CD4-positive, alpha-beta T cell (primary cell): ENCODE measurements at regions not wholly inside any gene's neighbourhood (a gene's known extent, or its start where the extent isn't known, plus 50 kb on each side); places are given as distances from the start of the nearest gene placed in this dataset.

Experiments
- ATAC-seq: fragments of 200-7000 bp; cut with Tn5 transposase; one replicate; pipeline ENCODE4 v1.10.0; 2022; ENCODE audit warnings: mild to moderate bottlenecking; ENCODE audit not compliant: poor library complexity
- CTCF ChIA-PET: fragments of 350-600 bp; sonication (Branson Sonifier 250); formaldehyde crosslinking; loops from one replicate; lab custom pipeline; 2021; ENCODE audit warnings: antibody characterized with exemption, inconsistent platforms; lab: Charles Lee
- POLR2A ChIA-PET: fragments of 350-600 bp; sonication (Branson Sonifier 250); formaldehyde crosslinking; loops from one replicate; lab custom pipeline; 2021; ENCODE audit warnings: antibody characterized with exemption, inconsistent platforms; lab: Charles Lee
- DNase-seq, 14 experiments: peaks; one replicate each; pipeline ENCODE4 v3.0.0-alpha.2; 2013 to 2020; ENCODE audit warnings: mixed read lengths in 2 of 14
- H3K27ac ChIP-seq, 2 donors: one replicate each; pipeline versions ENCODE4 v1.5.1 to v1.7.0; 2013; ENCODE audit warnings: low read length in 2 of 2, low read depth in 1 of 2, mild to moderate bottlenecking in 1 of 2
- H3K27me3 ChIP-seq, 2 experiments: 1 replicate in 1 of 2; 2 replicates in 1 of 2; pipeline versions ENCODE4 v1.6.1 to v1.7.0; 2013; ENCODE audit warnings: low read length in 2 of 2, control low read depth in 1 of 2, mild to moderate bottlenecking in 1 of 2, moderate library complexity in 1 of 2; ENCODE audit not compliant: insufficient read depth in 2 of 2, control insufficient read depth in 1 of 2
- H3K36me3 ChIP-seq: one replicate; pipeline ENCODE4 v1.6.1; 2013; ENCODE audit warnings: low read length, control low read depth; ENCODE audit not compliant: insufficient read depth
- H3K4me1 ChIP-seq: one replicate; pipeline ENCODE4 v1.6.1; 2013; ENCODE audit warnings: low read length, control low read depth; ENCODE audit not compliant: insufficient read depth
- H3K4me3 ChIP-seq: one replicate; pipeline ENCODE4 v1.5.1; 2013; ENCODE audit warnings: mild to moderate bottlenecking, low read length, moderate library complexity
- H3K9me3 ChIP-seq, 2 experiments: 1 replicate in 1 of 2; 2 replicates in 1 of 2; pipeline versions ENCODE4 v1.6.1 to v1.7.0; 2013; ENCODE audit warnings: low read length in 2 of 2, mild to moderate bottlenecking in 2 of 2, control low read depth in 1 of 2, moderate library complexity in 1 of 2; ENCODE audit not compliant: control insufficient read depth in 1 of 2, insufficient read depth in 1 of 2
- H3K27ac Mint-ChIP-seq: one replicate; pipeline ENCODE4 v1.8.0; 2020; ENCODE audit warnings: mixed read lengths
- H3K27me3 Mint-ChIP-seq: one replicate; pipeline ENCODE4 v1.8.0; 2021; ENCODE audit warnings: mixed read lengths
- H3K36me3 Mint-ChIP-seq: one replicate; pipeline ENCODE4 v1.8.0; 2021; ENCODE audit warnings: low read depth, mixed read lengths
- H3K4me1 Mint-ChIP-seq: one replicate; pipeline ENCODE4 v1.8.0; 2021; ENCODE audit warnings: low read depth, mixed read lengths
- H3K4me3 Mint-ChIP-seq: one replicate; pipeline ENCODE4 v1.8.0; 2020; ENCODE audit warnings: mild to moderate bottlenecking, mixed read lengths
- H3K9me3 Mint-ChIP-seq: one replicate; pipeline ENCODE4 v1.8.0; 2020; ENCODE audit warnings: mixed read lengths
- CTCF ChIP-seq: fragments of 200-600 bp; IDR thresholded peaks from one replicate; pipeline ENCODE4 v1.8.0; 2022; ENCODE audit warnings: antibody characterized with exemption, mild to moderate bottlenecking
- intact Hi-C, 2 experiments: fragments of 100-400 bp; cut with DNase I in 1 of 2; cut with micrococcal nuclease in 1 of 2; formaldehyde crosslinking; loops; one replicate each; pipeline versions ENCODE4 v1.15.1 to v1.9.0; 2023 to 2025; cut with DNase I, micrococcal nuclease

GRCh38 chr1:94329276-94329675, 88.9 kb upstream of the ABCD3 start:
- no peaks in the 10 kb centered on the region for H3K9me3 Mint-ChIP-seq
- no peak overlapping the region for H3K27ac Mint-ChIP-seq
- Histone ChIP-seq H3K36me3 (no peaks in the 10 kb centered on the region), H3K4me1 (no peaks in the 10 kb centered on the region), H3K27me3 (peaks cover 17 to 31% of the 10 kb centered on the region in 2 experiments), H3K4me3 (no peak overlapping the region), H3K9me3 (no peaks in the 10 kb centered on the region), H3K27ac (no peak overlapping the region)
- H3K4me1 Mint-ChIP-seq: no peaks in the 10 kb centered on the region
- no peak for ATAC-seq
- H3K36me3 Mint-ChIP-seq: no peaks in the 10 kb centered on the region
- no peak overlapping the region for H3K4me3 Mint-ChIP-seq
- H3K27me3 Mint-ChIP-seq: peaks cover 46% of the 10 kb centered on the region
- TF ChIP-seq CTCF: no peak
- CTCF ChIA-PET: no interaction called here
- intact Hi-C loops: no loop called here
- DNase-seq: no peak
- POLR2A ChIA-PET: no interaction called here

- POLR2A ChIA-PET: no interaction called here
- H3K27me3 Mint-ChIP-seq: peaks cover 51% of the 10 kb centered on the region
- Histone ChIP-seq H3K36me3 (no peaks in the 10 kb centered on the region), H3K27me3 (peaks cover 10 to 31% of the 10 kb centered on the region in 2 experiments), H3K4me3 (no peak overlapping the region), H3K27ac (no peak overlapping the region), H3K4me1 (no peaks in the 10 kb centered on the region), H3K9me3 (no peaks in the 10 kb centered on the region)
- no peaks in the 10 kb centered on the region for H3K4me1 Mint-ChIP-seq
- H3K4me3 Mint-ChIP-seq: no peak overlapping the region
- no peaks in the 10 kb centered on the region for H3K36me3 Mint-ChIP-seq
- no peaks in the 10 kb centered on the region for H3K9me3 Mint-ChIP-seq
- CTCF ChIA-PET: no interaction called here
- ATAC-seq: no peak
- DNase-seq: no peak
- no peak overlapping the region for H3K27ac Mint-ChIP-seq
- intact Hi-C loops: no loop called here
- no peak for TF ChIP-seq CTCF
Measured at GRCh38 chr1:94327001-94327690, 89.8 kb upstream of the ARHGAP29 start.

- TF ChIP-seq CTCF: no peak
- H3K4me3 ChIP-seq: no peak overlapping the region
- Mint-ChIP-seq H3K27me3 (peaks cover 51% of the 10 kb centered on the region), H3K9me3 (no peaks in the 10 kb centered on the region), H3K4me1 (no peaks in the 10 kb centered on the region), H3K36me3 (no peaks in the 10 kb centered on the region), H3K27ac (no peak overlapping the region), H3K4me3 (no peak overlapping the region)
- peaks cover 10 to 31% of the 10 kb centered on the region in 2 experiments for H3K27me3 ChIP-seq
- H3K36me3 ChIP-seq: no peaks in the 10 kb centered on the region
- DNase-seq: no peak
- ChIA-PET CTCF (no interaction called here), POLR2A (no interaction called here)
- intact Hi-C loops: no loop called here
- no peak overlapping the region for H3K27ac ChIP-seq
- H3K4me1 ChIP-seq: no peaks in the 10 kb centered on the region
- no peak for ATAC-seq
- no peaks in the 10 kb centered on the region for H3K9me3 ChIP-seq
Measured at GRCh38 chr1:94326329-94326728, 88.9 kb upstream of the ARHGAP29 start.
